Stomach (tissue), 4 donors: ENCODE measurements at regions not wholly inside any gene's neighbourhood (a gene's known extent, or its start where the extent isn't known, plus 50 kb on each side); places are given as distances from the start of the nearest gene placed in this dataset.
"Not testable (repeated sequence)": the region's sequence is repeated elsewhere in the genome, so short reads cannot be mapped to it uniquely, and the experiment has no call there.

ENCODE experiments used
- CTCF ChIP-seq, 7 experiments: fragments of 450-650 bp in 4 of 7; fragments of 200-600 bp in 3 of 7; sonication (generic) in 3 of 7; IDR thresholded peaks; one replicate each; pipeline ENCODE4 v1.5.1; 2016 to 2019; ENCODE audit warnings: antibody characterized with exemption in 7 of 7, control low read depth in 2 of 7, mild to moderate bottlenecking in 1 of 7
- POLR2AphosphoS5 ChIP-seq, 3 donors: sonication (generic); formaldehyde crosslinking; IDR thresholded peaks; one replicate each; pipeline ENCODE4 v1.6.1; 2016; ENCODE audit warnings: antibody characterized with exemption in 3 of 3

DNA sequence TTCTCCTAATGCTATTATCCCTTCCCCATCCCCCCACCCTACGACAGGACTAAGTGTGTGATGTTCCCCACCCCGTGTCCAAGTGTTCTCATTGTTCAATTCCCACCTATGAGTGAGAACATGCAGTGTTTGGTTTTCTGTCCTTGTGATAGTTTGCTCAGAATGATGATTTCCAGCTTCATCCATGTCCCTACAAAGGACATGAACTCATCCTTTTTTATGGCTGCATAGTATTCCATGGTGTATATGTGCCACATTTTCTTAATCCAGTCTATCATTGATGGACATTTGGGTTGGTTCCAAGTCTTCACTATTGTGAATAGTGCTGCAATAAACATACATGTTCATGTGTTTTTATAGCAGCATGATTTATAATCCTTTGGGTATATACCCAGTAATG, 183.4 kb downstream of the MSN start:
- not testable (repeated sequence) for TF ChIP-seq CTCF, POLR2AphosphoS5 (IDR thresholded peaks at IDR 0.05)
